HepG2 (cell line): ENCODE measurements at regions not wholly inside any gene's neighbourhood (a gene's known extent, or its start where the extent isn't known, plus 50 kb on each side); places are given as distances from the start of the nearest gene placed in this dataset.

Experiments used
- ATAC-seq: fragments of 200-7000 bp; cut with Tn5 transposase; 3 replicates; pipeline ENCODE4 v1.9.1; 2020; ENCODE audit warnings: mild to moderate bottlenecking, moderate library complexity
- BruUV-seq: library from RNA; stranded (reverse); fragments of 400-500 nt; replicated peaks from 2 replicates; lab custom pipeline; 2021; lab: Mats Ljungman, UMichigan
- CTCF ChIA-PET: fragments of 300-600 bp; formaldehyde crosslinking; extraction: SDS; loops from one replicate; lab custom pipeline; 2021; ENCODE audit warnings: low total read pairs, inconsistent platforms, low intra/inter-chr PET ratio; lab: Yijun Ruan, JAX
- POLR2A ChIA-PET: fragments of 350-600 bp; sonication (Branson Sonifier 250); formaldehyde crosslinking; loops from one replicate; lab custom pipeline; 2020; ENCODE audit warnings: antibody characterized with exemption, inconsistent platforms; lab: Yijun Ruan, JAX
- DNase-seq: peaks from one replicate; pipeline ENCODE4 v3.0.0-alpha.2; 2015; ENCODE audit warnings: low spot score
- FAIRE-seq: peaks from 3 replicates; lab custom pipeline; 2011; peaks lifted over from hg19 to GRCh38; lab: Jason Lieb, UNC
- H2AFZ ChIP-seq: one replicate; pipeline ENCODE4 v1.6.1; 2011; ENCODE audit warnings: low read length, inconsistent platforms
- H3K27ac ChIP-seq: fragments of 300-600 bp; 3 replicates; pipeline ENCODE4 v1.8.0; 2011; ENCODE audit warnings: mixed run types, mild to moderate bottlenecking, mixed read lengths, low read length, inconsistent platforms; ENCODE audit not compliant: insufficient read depth; ENCODE audit errors: extremely low read length
- H3K27me3 ChIP-seq, 2 experiments: fragments of 200-600 bp in 1 of 2; 2 replicates in 1 of 2; 3 replicates in 1 of 2; pipeline versions ENCODE4 v1.6.0 to v1.8.0; 2011; ENCODE audit warnings: low read length in 2 of 2, mild to moderate bottlenecking in 2 of 2, moderate library complexity in 2 of 2, inconsistent platforms in 1 of 2; ENCODE audit not compliant: insufficient read depth in 2 of 2, control insufficient read depth in 1 of 2
- H3K36me3 ChIP-seq, 2 experiments: fragments of 200-600 bp in 1 of 2; replicated peaks in 1 of 2; 2 replicates in 1 of 2; 3 replicates in 1 of 2; pipeline versions ENCODE4 v1.5.1 to v1.8.0; 2011; ENCODE audit warnings: low read length in 2 of 2, inconsistent platforms in 1 of 2; ENCODE audit not compliant: insufficient read depth in 2 of 2, control insufficient read depth in 1 of 2
- H3K4me1 ChIP-seq: 2 replicates; pipeline ENCODE4 v1.5.1; 2012; ENCODE audit warnings: low read length, inconsistent platforms; ENCODE audit not compliant: insufficient read depth
- H3K4me2 ChIP-seq: 2 replicates; pipeline ENCODE4 v1.6.0; 2011; ENCODE audit warnings: low read depth, low read length, inconsistent platforms
- H3K4me3 ChIP-seq, 3 experiments: fragments of 200-600 bp in 1 of 3; sonication (generic), shearing (Covaris generic) in 1 of 3; replicated peaks in 1 of 3; 2 replicates each; pipeline ENCODE4 v1.5.1; 2011 to 2016; ENCODE audit warnings: low read length in 3 of 3, inconsistent platforms in 2 of 3, low read depth in 2 of 3, mild to moderate bottlenecking in 2 of 3, control low read depth in 1 of 3, mixed read lengths in 1 of 3; ENCODE audit not compliant: insufficient read depth in 1 of 3
- H3K79me2 ChIP-seq: one replicate; pipeline ENCODE4 v1.6.1; 2011; ENCODE audit warnings: low read length, inconsistent platforms; ENCODE audit not compliant: insufficient read depth
- H3K9ac ChIP-seq: 2 replicates; pipeline ENCODE4 v1.6.0; 2011; ENCODE audit warnings: mild to moderate bottlenecking, low read depth, low read length, inconsistent platforms; ENCODE audit not compliant: insufficient read depth
- H3K9me3 ChIP-seq: 2 replicates; pipeline ENCODE4 v1.5.1; 2012; ENCODE audit warnings: mild to moderate bottlenecking, low read length
- H4K20me1 ChIP-seq: 2 replicates; pipeline ENCODE4 v1.6.0; 2011; ENCODE audit warnings: inconsistent platforms, mild to moderate bottlenecking, low read length, moderate library complexity; ENCODE audit not compliant: insufficient read depth
- ARNTL ChIP-seq: sonication (generic); formaldehyde crosslinking; IDR thresholded peaks from 2 replicates; pipeline ENCODE4 v1.4.0; 2020; ENCODE audit warnings: mild to moderate bottlenecking, missing genetic modification reagents
- DMAP1 ChIP-seq: IDR thresholded peaks from 2 replicates; pipeline ENCODE4 v1.6.1; 2016
- WGBS: methylation state at CpG from one replicate; pipeline ENCODE4 v1.1.6; 2017; ENCODE audit warnings: low lambda C conversion rate; 5-methylcytosine and 5-hydroxymethylcytosine counted together
- in situ Hi-C: cut with HindIII; loops from 2 replicates; pipeline ENCODE4 v1.10.0; 2017; ENCODE audit warnings: low pct_unique_long_range_greater_than_20kb; ENCODE audit not compliant: extremely low pct_ligation_motif_present
- intact Hi-C: fragments of 100-400 bp; cut with micrococcal nuclease; formaldehyde crosslinking; loops from one replicate; pipeline ENCODE4 v1.10.0; 2022; ENCODE audit not compliant: unreplicated experiment
- TF ChIP-seq, protein P1 (sequence below): sonication (generic); formaldehyde crosslinking; IDR thresholded peaks from 2 replicates; pipeline ENCODE4 v1.4.0; 2020; ENCODE audit warnings: mild to moderate bottlenecking, missing genetic modification reagents
- TF ChIP-seq, protein P2 (sequence below): sonication (generic); formaldehyde crosslinking; IDR thresholded peaks from 2 replicates; pipeline ENCODE4 v1.4.0; 2020; ENCODE audit warnings: mild to moderate bottlenecking, missing genetic modification reagents
- TF ChIP-seq, protein P3 (sequence below): sonication (generic); formaldehyde crosslinking; IDR thresholded peaks from 2 replicates; pipeline ENCODE4 v1.4.0; 2020; ENCODE audit warnings: missing genetic modification reagents
- TF ChIP-seq, protein P4 (sequence below): sonication (generic); formaldehyde crosslinking; IDR thresholded peaks from 2 replicates; pipeline ENCODE4 v1.4.0; 2020; ENCODE audit warnings: missing genetic modification reagents, borderline replicate concordance

DNA sequence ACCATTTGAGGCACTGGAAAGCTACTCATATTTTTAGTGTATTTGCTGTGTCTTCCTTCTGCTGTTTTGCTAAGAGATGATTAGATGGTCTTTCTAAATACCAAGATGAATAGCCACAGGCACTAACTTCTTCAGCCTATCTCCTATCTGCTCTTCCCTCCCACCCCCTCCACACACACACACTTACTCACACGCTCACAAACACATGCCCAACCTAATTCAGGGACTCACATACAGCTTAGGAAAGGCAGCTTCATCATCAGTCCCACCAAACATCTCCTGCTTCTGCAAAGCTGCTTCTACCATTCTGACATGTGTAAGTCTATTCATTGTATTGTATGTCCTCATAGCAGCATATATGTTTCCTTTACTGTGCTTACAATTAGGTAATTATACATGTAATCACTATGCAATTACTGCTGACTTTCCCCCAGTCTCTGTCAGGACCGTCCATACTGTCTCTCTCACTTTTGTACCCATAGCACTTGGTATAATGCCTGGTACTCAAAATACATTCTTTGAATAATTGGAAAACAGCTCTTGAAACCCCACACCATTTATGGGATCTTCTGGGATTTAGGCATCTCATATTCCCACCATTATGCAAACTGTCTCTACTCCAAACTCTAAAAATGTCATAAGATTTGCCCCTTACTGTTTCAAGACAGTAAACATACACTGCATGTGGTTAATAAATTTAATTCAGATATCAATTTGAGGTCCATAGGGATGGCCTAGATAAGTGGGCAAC, 83.3 kb upstream of the HIF1A start:
- intact Hi-C loops: no loop called here
- H3K9me3 ChIP-seq: no peaks in the 10 kb centered on the region
- H3K79me2 ChIP-seq: no peaks in the 10 kb centered on the region
- H3K27me3 ChIP-seq: no peaks in the 10 kb centered on the region
- H3K36me3 ChIP-seq: no peaks in the 10 kb centered on the region
- peaks cover 55% of the 10 kb centered on the region for H3K4me1 ChIP-seq
- BruUV-seq: no TSS peak
- no peak overlapping the region for H3K9ac ChIP-seq
- no peak overlapping the region for H2AFZ ChIP-seq
- no peak for FAIRE-seq
- no peak overlapping the region for H3K4me2 ChIP-seq
- no peak overlapping the region for H3K27ac ChIP-seq
- in situ Hi-C loops: no loop called here
- 75% methylated on average over 2 of the region's 2 CpGs for WGBS
- CTCF ChIA-PET: no interaction called here
- no peak for DNase-seq
- ATAC-seq: no peak
- POLR2A ChIA-PET: no interaction called here
- TF ChIP-seq, protein P1, sequence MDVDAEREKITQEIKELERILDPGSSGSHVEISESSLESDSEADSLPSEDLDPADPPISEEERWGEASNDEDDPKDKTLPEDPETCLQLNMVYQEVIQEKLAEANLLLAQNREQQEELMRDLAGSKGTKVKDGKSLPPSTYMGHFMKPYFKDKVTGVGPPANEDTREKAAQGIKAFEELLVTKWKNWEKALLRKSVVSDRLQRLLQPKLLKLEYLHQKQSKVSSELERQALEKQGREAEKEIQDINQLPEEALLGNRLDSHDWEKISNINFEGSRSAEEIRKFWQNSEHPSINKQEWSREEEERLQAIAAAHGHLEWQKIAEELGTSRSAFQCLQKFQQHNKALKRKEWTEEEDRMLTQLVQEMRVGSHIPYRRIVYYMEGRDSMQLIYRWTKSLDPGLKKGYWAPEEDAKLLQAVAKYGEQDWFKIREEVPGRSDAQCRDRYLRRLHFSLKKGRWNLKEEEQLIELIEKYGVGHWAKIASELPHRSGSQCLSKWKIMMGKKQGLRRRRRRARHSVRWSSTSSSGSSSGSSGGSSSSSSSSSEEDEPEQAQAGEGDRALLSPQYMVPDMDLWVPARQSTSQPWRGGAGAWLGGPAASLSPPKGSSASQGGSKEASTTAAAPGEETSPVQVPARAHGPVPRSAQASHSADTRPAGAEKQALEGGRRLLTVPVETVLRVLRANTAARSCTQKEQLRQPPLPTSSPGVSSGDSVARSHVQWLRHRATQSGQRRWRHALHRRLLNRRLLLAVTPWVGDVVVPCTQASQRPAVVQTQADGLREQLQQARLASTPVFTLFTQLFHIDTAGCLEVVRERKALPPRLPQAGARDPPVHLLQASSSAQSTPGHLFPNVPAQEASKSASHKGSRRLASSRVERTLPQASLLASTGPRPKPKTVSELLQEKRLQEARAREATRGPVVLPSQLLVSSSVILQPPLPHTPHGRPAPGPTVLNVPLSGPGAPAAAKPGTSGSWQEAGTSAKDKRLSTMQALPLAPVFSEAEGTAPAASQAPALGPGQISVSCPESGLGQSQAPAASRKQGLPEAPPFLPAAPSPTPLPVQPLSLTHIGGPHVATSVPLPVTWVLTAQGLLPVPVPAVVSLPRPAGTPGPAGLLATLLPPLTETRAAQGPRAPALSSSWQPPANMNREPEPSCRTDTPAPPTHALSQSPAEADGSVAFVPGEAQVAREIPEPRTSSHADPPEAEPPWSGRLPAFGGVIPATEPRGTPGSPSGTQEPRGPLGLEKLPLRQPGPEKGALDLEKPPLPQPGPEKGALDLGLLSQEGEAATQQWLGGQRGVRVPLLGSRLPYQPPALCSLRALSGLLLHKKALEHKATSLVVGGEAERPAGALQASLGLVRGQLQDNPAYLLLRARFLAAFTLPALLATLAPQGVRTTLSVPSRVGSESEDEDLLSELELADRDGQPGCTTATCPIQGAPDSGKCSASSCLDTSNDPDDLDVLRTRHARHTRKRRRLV: no peak
- TF ChIP-seq, protein P2, sequence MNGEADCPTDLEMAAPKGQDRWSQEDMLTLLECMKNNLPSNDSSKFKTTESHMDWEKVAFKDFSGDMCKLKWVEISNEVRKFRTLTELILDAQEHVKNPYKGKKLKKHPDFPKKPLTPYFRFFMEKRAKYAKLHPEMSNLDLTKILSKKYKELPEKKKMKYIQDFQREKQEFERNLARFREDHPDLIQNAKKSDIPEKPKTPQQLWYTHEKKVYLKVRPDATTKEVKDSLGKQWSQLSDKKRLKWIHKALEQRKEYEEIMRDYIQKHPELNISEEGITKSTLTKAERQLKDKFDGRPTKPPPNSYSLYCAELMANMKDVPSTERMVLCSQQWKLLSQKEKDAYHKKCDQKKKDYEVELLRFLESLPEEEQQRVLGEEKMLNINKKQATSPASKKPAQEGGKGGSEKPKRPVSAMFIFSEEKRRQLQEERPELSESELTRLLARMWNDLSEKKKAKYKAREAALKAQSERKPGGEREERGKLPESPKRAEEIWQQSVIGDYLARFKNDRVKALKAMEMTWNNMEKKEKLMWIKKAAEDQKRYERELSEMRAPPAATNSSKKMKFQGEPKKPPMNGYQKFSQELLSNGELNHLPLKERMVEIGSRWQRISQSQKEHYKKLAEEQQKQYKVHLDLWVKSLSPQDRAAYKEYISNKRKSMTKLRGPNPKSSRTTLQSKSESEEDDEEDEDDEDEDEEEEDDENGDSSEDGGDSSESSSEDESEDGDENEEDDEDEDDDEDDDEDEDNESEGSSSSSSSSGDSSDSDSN (CRISPR knock-in tag): no peak
- TF ChIP-seq, protein P3, sequence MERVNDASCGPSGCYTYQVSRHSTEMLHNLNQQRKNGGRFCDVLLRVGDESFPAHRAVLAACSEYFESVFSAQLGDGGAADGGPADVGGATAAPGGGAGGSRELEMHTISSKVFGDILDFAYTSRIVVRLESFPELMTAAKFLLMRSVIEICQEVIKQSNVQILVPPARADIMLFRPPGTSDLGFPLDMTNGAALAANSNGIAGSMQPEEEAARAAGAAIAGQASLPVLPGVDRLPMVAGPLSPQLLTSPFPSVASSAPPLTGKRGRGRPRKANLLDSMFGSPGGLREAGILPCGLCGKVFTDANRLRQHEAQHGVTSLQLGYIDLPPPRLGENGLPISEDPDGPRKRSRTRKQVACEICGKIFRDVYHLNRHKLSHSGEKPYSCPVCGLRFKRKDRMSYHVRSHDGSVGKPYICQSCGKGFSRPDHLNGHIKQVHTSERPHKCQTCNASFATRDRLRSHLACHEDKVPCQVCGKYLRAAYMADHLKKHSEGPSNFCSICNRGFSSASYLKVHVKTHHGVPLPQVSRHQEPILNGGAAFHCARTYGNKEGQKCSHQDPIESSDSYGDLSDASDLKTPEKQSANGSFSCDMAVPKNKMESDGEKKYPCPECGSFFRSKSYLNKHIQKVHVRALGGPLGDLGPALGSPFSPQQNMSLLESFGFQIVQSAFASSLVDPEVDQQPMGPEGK (CRISPR knock-in tag): no peak
- TF ChIP-seq, protein P4, sequence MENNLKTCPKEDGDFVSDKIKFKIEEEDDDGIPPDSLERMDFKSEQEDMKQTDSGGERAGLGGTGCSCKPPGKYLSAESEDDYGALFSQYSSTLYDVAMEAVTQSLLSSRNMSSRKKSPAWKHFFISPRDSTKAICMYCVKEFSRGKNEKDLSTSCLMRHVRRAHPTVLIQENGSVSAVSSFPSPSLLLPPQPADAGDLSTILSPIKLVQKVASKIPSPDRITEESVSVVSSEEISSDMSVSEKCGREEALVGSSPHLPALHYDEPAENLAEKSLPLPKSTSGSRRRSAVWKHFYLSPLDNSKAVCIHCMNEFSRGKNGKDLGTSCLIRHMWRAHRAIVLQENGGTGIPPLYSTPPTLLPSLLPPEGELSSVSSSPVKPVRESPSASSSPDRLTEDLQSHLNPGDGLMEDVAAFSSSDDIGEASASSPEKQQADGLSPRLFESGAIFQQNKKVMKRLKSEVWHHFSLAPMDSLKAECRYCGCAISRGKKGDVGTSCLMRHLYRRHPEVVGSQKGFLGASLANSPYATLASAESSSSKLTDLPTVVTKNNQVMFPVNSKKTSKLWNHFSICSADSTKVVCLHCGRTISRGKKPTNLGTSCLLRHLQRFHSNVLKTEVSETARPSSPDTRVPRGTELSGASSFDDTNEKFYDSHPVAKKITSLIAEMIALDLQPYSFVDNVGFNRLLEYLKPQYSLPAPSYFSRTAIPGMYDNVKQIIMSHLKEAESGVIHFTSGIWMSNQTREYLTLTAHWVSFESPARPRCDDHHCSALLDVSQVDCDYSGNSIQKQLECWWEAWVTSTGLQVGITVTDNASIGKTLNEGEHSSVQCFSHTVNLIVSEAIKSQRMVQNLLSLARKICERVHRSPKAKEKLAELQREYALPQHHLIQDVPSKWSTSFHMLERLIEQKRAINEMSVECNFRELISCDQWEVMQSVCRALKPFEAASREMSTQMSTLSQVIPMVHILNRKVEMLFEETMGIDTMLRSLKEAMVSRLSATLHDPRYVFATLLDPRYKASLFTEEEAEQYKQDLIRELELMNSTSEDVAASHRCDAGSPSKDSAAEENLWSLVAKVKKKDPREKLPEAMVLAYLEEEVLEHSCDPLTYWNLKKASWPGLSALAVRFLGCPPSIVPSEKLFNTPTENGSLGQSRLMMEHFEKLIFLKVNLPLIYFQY: no peak
- TF ChIP-seq ARNTL (CRISPR knock-in tag): no peak
- no peak for TF ChIP-seq DMAP1 (CRISPR knock-in tag)
- no peaks in the 10 kb centered on the region for H4K20me1 ChIP-seq
- no peak overlapping the region for H3K4me3 ChIP-seq
